Activated CD4-positive, alpha-beta T cell treated with anti-CD3 and anti-CD28 coated beads, Interleukin-2, Interleukin-6, amounts not matched to agents 100 ng/mL and 50 ng/mL, durations not matched to agents 16 hours and 8 hours (primary cell): ENCODE measurements at regions not wholly inside any gene's neighbourhood (a gene's known extent, or its start where the extent isn't known, plus 50 kb on each side); places are given as distances from the start of the nearest gene placed in this dataset.

ENCODE experiments used
- DNase-seq: peaks from one replicate; pipeline ENCODE4 v3.0.0-alpha.2; 2020

DNA sequence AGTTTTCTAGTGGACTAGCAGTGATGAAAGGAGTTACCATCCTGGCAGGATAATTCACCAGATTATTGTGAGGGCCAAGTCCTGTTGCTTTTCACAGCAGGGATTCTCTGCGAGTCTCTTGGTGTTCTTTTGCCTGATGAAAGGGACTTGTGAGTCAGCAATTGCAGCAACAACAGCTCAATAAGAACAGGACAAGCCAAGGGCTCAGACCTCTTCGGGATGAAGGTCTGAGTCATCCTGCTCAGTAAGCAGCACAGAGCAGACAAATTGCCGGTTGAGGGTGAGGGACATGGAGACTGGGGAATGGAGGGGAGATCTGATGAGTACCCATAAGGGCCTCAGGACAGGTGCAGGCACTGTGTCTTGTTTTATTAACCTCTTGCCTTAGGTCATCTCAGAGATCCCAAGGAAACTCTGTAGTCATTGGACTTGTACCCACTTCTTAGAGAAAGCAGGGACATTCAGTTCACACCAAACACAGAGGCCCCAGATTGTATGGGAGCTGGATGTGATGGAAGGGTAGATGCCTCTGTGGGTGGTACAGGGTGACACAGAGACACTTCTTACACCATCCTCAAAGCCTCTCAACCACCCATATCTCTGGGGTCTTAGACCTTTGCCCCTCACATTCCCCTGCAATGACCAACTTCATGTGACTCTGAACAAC, 173.8 kb upstream of the TLE3 start:
- peak; percentile 22 for DNase-seq

- DNase-seq = no peak
Measured at GRCh38 chr15:70270752-70271111, 173.0 kb upstream of the TLE3 start.

- no peak for DNase-seq
Measured at GRCh38 chr15:70269991-70270751, 172.5 kb upstream of the TLE3 start.

DNA sequence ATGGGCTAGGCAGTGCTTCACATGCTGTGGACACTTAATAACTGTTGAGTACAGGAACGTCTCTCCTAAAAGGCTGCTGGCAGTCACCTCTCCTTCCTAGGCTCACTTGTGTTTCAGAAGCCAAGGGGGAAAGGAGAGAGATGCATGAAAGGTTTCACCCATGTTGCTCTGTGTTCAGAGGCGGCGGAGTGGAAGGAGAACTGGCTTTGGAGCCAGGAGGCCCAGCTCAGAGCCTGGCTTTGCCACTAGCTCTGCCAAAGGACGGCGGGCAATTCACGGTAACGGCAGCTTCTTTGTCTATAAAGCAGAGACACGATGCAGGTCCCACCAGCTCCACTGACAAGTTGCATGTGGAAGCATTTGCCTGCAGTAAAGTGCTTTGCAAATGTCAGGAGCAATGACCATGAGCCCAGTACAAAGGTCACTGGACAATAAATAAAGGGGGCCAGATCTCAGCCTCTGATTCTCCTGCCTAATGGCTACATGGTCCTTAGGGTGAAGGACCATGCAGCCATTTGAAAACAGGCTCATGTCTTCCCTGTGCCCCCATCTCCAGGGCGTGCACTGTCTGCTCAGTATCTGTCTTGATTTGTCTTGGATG, 171.7 kb upstream of the TLE3 start:
- DNase-seq = no peak

DNA sequence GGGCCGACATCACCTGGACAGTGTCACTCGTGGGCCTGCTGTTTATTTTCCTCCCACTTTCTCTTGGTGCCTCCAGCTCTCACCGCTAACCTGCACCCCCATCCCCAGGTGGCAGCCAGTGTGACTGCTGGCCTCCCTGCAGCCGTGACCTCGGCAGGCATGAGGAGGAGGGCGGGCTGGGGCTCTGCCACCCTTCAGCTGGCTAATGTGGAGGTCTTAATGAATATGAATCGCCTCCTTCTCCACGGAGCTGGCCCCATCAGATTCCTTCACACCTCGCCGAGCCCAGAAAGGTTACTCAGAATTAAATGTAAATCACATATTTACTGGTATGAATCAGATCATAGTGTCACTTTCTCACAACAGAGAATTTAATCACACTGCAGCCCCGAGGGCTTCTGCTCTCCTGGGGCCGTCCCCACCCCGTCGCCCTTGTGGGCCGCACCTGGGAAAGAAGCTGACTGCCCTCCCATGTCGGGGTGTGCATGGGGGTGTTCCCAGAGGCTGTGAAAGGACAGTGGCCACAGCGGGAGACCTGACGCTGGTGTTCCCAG, 171.1 kb upstream of the TLE3 start:
- no peak for DNase-seq

- DNase-seq = no peak
Measured at GRCh38 chr15:70267879-70268278, 170.2 kb upstream of the TLE3 start.

GRCh38 chr15:70267306-70267705, 169.6 kb upstream of the TLE3 start:
- no peak for DNase-seq

DNA sequence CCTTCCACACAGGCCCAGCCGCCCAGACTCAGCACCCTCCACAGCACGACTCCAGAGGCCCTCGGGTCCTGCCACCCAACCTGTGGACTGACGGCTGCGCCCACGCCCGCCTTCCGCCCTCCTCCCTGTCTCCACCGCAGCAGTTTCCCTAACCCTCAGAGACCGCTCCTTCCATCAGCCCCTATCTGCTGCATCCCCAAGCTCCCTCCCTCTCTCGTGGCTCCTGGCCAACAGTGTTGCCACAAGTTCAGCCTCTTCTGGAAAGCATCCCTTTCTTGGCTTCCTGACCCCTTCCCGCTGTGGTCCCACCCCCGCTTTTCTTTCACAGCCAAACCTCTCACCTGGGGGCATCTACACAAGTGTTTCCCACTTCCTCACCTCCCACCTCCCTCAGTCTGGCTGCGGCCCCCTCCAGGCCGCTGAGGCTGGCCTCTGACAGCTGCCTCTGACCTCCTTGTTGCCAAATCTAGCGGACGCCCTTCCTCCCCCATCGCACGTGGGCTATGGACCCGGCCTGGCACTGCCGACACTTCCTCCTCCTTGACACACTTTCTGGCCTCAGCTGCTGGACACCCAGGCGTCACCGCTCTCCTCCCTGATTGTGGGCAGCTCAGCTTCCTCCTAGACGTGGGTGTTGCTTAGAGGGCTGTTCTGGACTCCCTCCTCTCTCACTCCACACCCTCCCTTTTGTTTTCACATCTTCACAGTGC, 168.8 kb upstream of the TLE3 start:
- DNase-seq = no peak

GRCh38 chr15:70265986-70266385, 168.3 kb upstream of the TLE3 start:
- DNase-seq = no peak

GRCh38 chr15:70265466-70265978, 167.8 kb upstream of the TLE3 start:
- DNase-seq = no peak

- DNase-seq = no peak
Measured at GRCh38 chr15:70264738-70265465, 167.2 kb upstream of the TLE3 start.

GRCh38 chr15:70264014-70264582, 166.4 kb upstream of the TLE3 start:
- no peak for DNase-seq

DNA sequence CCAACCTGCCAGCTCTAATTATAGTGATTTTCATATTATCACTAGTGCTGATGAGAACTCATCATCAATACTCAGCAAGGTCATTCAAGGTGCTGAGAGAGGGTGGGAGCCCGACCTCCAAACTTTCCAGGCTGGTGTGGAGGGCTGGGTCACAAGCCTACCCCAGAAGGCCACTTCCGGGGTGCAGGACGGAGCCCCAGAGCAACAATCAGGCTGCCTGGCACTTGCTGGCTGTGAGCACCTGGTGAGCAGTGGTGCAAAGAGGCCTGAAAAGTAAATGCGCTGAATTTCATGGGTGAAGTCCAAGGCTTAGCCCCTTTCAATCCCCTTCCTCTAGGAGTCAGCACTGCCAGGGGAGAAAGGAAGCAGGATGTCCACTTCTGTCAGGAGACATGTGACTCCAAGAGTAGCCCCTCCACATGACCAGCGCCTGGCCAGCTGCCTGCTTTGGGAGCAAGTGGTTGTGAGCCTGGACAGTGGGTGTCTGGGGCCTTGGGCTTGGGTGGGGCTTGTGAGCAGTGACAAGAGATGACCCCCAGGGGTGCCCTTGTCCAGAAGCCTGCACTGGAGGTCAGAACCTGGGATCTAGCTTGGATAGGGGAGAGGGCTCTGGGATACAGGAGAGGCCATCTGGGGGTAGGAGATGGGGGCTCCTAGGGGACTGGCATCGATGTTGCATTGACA, 165.0 kb upstream of the TLE3 start:
- no peak for DNase-seq

GRCh38 chr15:70262171-70262570, 164.5 kb upstream of the TLE3 start:
- no peak for DNase-seq

DNA sequence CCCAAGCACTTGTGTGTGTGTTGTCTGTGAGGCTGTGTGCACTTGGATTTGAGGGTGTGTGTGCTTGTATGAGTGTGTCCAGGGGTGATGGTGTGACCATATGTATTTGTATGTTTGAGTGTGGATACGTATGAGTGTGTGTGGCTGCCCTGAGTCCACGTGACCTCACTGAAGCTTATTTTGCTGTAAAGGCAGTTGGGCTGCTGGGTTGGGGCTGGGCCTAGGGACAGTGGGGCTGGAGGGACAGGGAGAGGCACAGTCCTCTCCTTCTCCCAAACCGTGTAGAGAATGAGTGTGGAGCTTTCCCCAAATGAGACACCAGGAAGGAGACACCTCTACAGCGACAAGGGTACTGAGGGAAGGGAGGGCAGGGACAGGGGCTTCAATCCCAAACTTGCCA, 163.4 kb upstream of the TLE3 start:
- DNase-seq = no peak

- no peak for DNase-seq
Measured at GRCh38 chr15:70260580-70260979, 162.9 kb upstream of the TLE3 start.

DNA sequence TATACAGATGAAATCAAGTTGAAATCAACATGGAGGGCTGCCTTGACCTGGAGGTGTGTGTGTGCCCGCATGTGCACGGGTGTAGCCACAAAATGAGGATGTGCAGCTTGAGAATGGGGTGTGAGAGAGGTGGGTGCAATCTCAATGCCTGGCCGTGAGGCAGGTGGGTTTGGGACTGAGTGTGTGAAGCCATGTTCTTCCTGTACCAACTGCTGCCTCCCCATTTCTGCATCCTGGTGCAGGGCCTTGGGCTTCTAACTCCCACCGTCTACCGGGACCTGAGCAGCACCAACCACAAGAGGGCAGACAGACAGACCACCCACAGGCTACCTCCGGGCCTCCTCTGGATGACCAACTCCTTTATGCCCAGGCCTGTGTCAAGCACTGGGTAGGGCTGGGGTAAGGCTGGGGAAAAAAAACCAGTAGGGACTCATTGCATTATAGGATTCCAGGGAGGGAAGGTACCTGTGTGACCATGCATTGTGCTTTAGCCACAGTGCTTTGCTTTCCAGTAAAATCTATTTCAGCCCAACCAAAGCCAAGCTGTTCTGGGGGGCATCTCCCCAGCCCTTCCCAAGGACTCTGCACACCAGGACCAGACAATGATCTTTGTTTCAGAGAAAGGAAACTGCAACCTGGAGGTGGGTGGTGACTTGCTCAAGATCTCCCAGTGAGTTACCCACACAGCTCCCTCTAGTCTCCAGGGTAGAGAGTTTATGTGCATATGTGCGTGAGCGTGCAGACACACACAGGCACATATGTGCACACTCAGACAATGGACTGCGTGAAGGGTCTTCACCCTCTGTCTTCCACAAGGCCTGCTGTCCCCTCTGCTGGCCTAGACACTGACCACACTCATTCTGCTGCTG, 162.2 kb upstream of the TLE3 start:
- DNase-seq = no peak

- peak; percentile 45 for DNase-seq
Measured at GRCh38 chr15:70259028-70259424, 161.3 kb upstream of the TLE3 start.

DNA sequence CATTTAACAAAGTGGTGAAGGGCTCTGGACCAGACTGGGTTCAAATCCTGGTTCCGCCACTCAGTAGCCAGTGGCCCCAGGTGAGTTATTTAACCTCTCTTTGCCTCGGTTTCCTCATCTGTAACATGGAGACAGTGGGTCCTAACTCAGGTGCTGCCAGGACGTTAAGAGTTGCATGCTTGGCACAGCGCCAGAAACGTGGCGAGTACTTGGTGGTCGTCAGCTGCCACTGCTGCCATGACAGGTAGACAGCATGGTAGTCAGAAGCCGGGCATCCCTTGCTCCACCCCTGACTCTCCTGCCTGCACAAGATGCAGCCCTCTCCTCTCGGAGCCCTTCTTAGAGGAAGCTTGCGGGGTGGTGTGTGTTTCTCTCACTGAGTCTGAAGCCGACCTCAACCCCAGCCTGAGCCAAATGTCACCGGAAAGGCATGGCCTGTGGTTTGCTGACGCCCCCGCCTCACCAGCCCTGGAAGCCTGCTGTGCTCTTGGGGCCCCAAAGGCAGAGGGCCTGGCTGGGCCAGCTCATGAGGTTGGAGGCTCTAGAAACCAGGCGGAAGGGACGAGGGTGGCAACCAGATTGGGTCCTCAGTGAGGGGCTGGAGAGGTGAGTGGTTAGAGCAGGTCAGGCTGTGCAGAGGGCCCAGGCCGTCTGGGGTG, 160.8 kb upstream of the TLE3 start:
- peak; percentile 72 for DNase-seq
